Ovary (tissue), 7 donors: ENCODE measurements at regions not wholly inside any gene's neighbourhood (a gene's known extent, or its start where the extent isn't known, plus 50 kb on each side); places are given as distances from the start of the nearest gene placed in this dataset.

ENCODE experiments used
- DNase-seq, 5 donors: peaks; one replicate each; pipeline ENCODE4 v3.0.0-alpha.2; 2019 to 2020
- H3K27ac ChIP-seq, 2 donors: fragments of 200-600 bp; one replicate each; pipeline versions ENCODE4 v1.5.1 to v1.8.0; 2019 to 2022
- H3K27me3 ChIP-seq: fragments of 200-600 bp; one replicate; pipeline ENCODE4 v1.8.0; 2022
- H3K36me3 ChIP-seq: fragments of 200-600 bp; sonication (generic); one replicate; pipeline ENCODE4 v1.5.1; 2019
- H3K4me1 ChIP-seq: one replicate; pipeline ENCODE4 v1.8.1; 2013; ENCODE audit warnings: mild to moderate bottlenecking, moderate library complexity; ENCODE audit not compliant: insufficient read depth
- H3K4me3 ChIP-seq: fragments of 200-600 bp; sonication (generic); one replicate; pipeline ENCODE4 v1.5.1; 2017
- H3K9me3 ChIP-seq, 2 donors: fragments of 200-600 bp in 1 of 2; sonication (generic) in 1 of 2; one replicate each; pipeline versions ENCODE4 v1.5.1 to v1.8.1; 2013 to 2019; ENCODE audit warnings: mild to moderate bottlenecking in 1 of 2, moderate library complexity in 1 of 2
- CTCF ChIP-seq, 3 donors: fragments of 450-650 bp in 2 of 3; fragments of 200-600 bp in 1 of 3; IDR thresholded peaks; one replicate each; pipeline versions ENCODE4 v1.5.1 to v1.8.0; 2016 to 2022; ENCODE audit warnings: antibody characterized with exemption in 3 of 3, mild to moderate bottlenecking in 1 of 3
- EP300 ChIP-seq: sonication (generic); formaldehyde crosslinking; IDR thresholded peaks from one replicate; pipeline ENCODE4 v1.6.1; 2017; ENCODE audit warnings: antibody characterized with exemption
- POLR2A ChIP-seq: fragments of 450-650 bp; IDR thresholded peaks from one replicate; pipeline ENCODE4 v1.6.1; 2017; ENCODE audit warnings: antibody characterized with exemption, mild to moderate bottlenecking, moderate library complexity
- WGBS, 3 donors: extraction: QIAGEN DNeasy Blood & Tissue Kit in 1 of 3; methylation state at CpG; one replicate each; pipeline versions ENCODE4 v1.1.5 to v1.1.7; 2013 to 2017; 5-methylcytosine and 5-hydroxymethylcytosine counted together
- intact Hi-C, 4 donors: fragments of 100-400 bp; cut with DNase I; formaldehyde crosslinking; loops; one replicate each; pipeline versions ENCODE4 v1.11.0 to v1.15.1; 2022 to 2023
- donor health status: DM: no; HTN: no; CAD: no; lungs with moderate emphysema.
- donor health status: DM: no; HTN: no; CAD: no.
- donor health status: Bipolar disorder and iron deficiency.
- donor health status: DM: no; HTN: no; CAD: no.
- donor health status: DM: yes; HTN: yes; CAD: no.

DNA sequence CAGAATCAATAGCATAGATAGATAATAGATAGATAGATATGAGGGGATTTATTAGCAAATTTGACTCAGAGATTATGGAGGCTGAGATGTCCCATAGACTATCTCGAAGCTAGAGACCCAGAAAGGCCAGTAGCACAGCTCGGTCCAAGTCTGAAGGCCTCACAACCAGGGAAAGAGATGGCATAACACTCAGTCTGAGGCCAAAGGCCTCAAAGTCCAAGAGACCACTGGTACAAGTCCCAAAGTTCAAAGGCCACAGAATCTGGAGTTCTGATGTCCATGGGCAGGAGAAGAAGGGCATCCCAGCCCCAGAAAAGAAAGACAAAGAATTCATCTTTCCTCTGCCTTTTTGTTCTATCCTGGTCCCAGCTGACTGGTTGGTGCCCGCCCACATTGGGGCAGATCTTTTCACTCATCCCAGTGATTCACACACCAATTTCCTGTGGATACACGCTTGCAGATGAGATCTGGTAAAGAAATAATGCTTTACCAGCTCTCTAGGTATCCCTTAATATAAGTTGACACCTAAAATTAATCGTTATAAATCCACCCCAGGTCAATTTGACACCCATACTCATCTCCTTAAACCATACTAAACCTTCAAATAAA lies 127.8 kb upstream of the FBN2 start:
- H3K36me3 ChIP-seq = no peaks in the 10 kb centered on the region

GRCh38 chr5:128667152-128667551 lies 129.1 kb upstream of the FBN2 start:
- Histone ChIP-seq H3K36me3 (no peaks in the 10 kb centered on the region), H3K4me3 (no peak overlapping the region), H3K9me3 (no peaks in the 10 kb centered on the region), H3K27ac (no peak overlapping the region), H3K4me1 (no peaks in the 10 kb centered on the region), H3K27me3 (no peaks in the 10 kb centered on the region)
- DNase-seq = no peak
- 90 to 97% (median 96%) methylated on average over 1 of the region's 1 CpG for WGBS, 3 donors
- no peak for TF ChIP-seq EP300
- TF ChIP-seq POLR2A = no peak
- no peak for TF ChIP-seq CTCF (IDR thresholded peaks at IDR 0.05)
- intact Hi-C loops = no loop called here

More for the DNA sequence above, 127.8 kb upstream of the FBN2 start:
- H3K27ac ChIP-seq = no peak overlapping the region
- no peaks in the 10 kb centered on the region for H3K9me3 ChIP-seq
- TF ChIP-seq CTCF (IDR thresholded peaks at IDR 0.05) (no peak), EP300 (no peak), POLR2A (no peak)
- no peaks in the 10 kb centered on the region for H3K27me3 ChIP-seq
- WGBS, 3 donors = 75 to 89% (median 85%) methylated on average over 5 of the region's 5 CpGs
- intact Hi-C loops = no loop called here
- no peak for DNase-seq
- H3K4me3 ChIP-seq = no peak overlapping the region
- H3K4me1 ChIP-seq = no peaks in the 10 kb centered on the region

GRCh38 chr5:128667751-128668150 lies 129.7 kb upstream of the FBN2 start:
- Histone ChIP-seq H3K9me3 (no peaks in the 10 kb centered on the region), H3K4me1 (no peaks in the 10 kb centered on the region), H3K36me3 (no peaks in the 10 kb centered on the region), H3K27ac (no peak overlapping the region), H3K4me3 (no peak overlapping the region), H3K27me3 (no peaks in the 10 kb centered on the region)
- intact Hi-C loops = no loop called here
- 94 to 100% (median 100%) methylated on average over 1 of the region's 1 CpG for WGBS, 3 donors
- DNase-seq = no peak
- TF ChIP-seq POLR2A (no peak), EP300 (no peak), CTCF (IDR thresholded peaks at IDR 0.05) (no peak)

DNA sequence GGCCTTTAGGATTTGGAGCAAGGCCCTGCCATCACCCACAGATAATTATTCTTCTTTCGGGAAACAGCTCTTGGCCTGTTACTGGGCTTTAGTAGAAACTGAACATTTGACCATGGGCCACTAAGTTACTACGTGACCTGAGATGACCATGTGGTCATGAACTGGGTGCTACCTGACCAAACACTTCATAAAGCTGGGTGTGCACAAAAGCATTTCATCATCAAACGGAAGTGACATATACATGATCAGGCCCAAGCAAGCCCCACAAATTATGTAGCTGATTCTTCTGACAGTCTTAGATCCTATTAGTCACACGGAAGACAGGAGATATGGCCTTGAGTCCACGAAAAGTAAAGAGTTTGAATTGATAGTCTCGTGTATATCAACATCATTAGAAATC lies 130.9 kb upstream of the FBN2 start:
- DNase-seq = no peak
- Histone ChIP-seq H3K27me3 (no peaks in the 10 kb centered on the region), H3K9me3 (no peaks in the 10 kb centered on the region), H3K4me1 (no peaks in the 10 kb centered on the region), H3K36me3 (no peaks in the 10 kb centered on the region), H3K4me3 (no peak overlapping the region), H3K27ac (no peak overlapping the region)
- 87 to 96% (median 91%) methylated on average over 6 of the region's 6 CpGs for WGBS, 3 donors
- TF ChIP-seq CTCF (IDR thresholded peaks at IDR 0.05) (no peak), EP300 (no peak), POLR2A (no peak)
- intact Hi-C loops = no loop called here
